DOHH2 (cell line): ENCODE measurements at regions not wholly inside any gene's neighbourhood (a gene's known extent, or its start where the extent isn't known, plus 50 kb on each side); places are given as distances from the start of the nearest gene placed in this dataset.

Source experiments
- H3F3A ChIP-seq: fragments of 200-600 bp; sonication (generic), shearing (Covaris generic); 2 replicates; pipeline ENCODE4 v1.6.0; 2016; ENCODE audit warnings: antibody characterized with exemption, mild to moderate bottlenecking; ENCODE audit not compliant: control insufficient read depth, insufficient read depth
- H3K27ac ChIP-seq: fragments of 200-600 bp; sonication (generic); 2 replicates; pipeline ENCODE4 v1.5.1; 2014; ENCODE audit warnings: low read depth, mild to moderate bottlenecking, low read length, moderate library complexity
- H3K27me3 ChIP-seq: fragments of 200-600 bp; sonication (generic); 2 replicates; pipeline ENCODE4 v1.6.1; 2014; ENCODE audit warnings: mild to moderate bottlenecking, low read length, mixed read lengths; ENCODE audit not compliant: control insufficient read depth
- H3K36me3 ChIP-seq: fragments of 200-600 bp; sonication (generic); 2 replicates; pipeline ENCODE4 v1.6.1; 2014; ENCODE audit warnings: mild to moderate bottlenecking, low read length, moderate library complexity, mixed read lengths; ENCODE audit not compliant: control insufficient read depth
- H3K4me1 ChIP-seq: fragments of 200-600 bp; sonication (generic); 2 replicates; pipeline ENCODE4 v1.6.1; 2014; ENCODE audit warnings: mild to moderate bottlenecking, low read length, mixed read lengths; ENCODE audit not compliant: control insufficient read depth
- H3K4me2 ChIP-seq: fragments of 200-600 bp; sonication (generic); 2 replicates; pipeline ENCODE4 v1.6.0; 2014; ENCODE audit warnings: mild to moderate bottlenecking, low read length, moderate library complexity
- H3K4me3 ChIP-seq: fragments of 200-600 bp; sonication (generic); 2 replicates; pipeline ENCODE4 v1.5.1; 2014; ENCODE audit warnings: mild to moderate bottlenecking, low read length, mixed read lengths
- H3K79me2 ChIP-seq: fragments of 200-600 bp; sonication (generic); 2 replicates; pipeline ENCODE4 v1.6.1; 2014; ENCODE audit warnings: mild to moderate bottlenecking, low read length, mixed read lengths; ENCODE audit not compliant: control insufficient read depth
- H3K9me2 ChIP-seq: fragments of 200-600 bp; sonication (generic); replicated peaks from 2 replicates; pipeline ENCODE4 v1.6.1; 2014; ENCODE audit warnings: mild to moderate bottlenecking, low read length, mixed read lengths; ENCODE audit not compliant: control insufficient read depth
- H3K9me3 ChIP-seq: fragments of 200-600 bp; sonication (generic); 2 replicates; pipeline ENCODE4 v1.6.1; 2014; ENCODE audit warnings: antibody characterized with exemption, low read length, mixed read lengths; ENCODE audit not compliant: control insufficient read depth, insufficient read depth
- H4K20me1 ChIP-seq: fragments of 200-600 bp; sonication (generic); 2 replicates; pipeline ENCODE4 v1.6.0; 2014; ENCODE audit warnings: low read depth, mild to moderate bottlenecking, antibody characterized with exemption, low read length, moderate library complexity; ENCODE audit not compliant: control insufficient read depth, insufficient read depth
- CTCF ChIP-seq: fragments of 200-600 bp; sonication (generic); IDR thresholded peaks from one replicate; pipeline ENCODE4 v1.5.1; 2014; ENCODE audit warnings: antibody characterized with exemption, mild to moderate bottlenecking, low read depth, low read length; ENCODE audit not compliant: poor library complexity, severe bottlenecking
- EZH2phosphoT487 ChIP-seq: fragments of 200-600 bp; sonication (generic); IDR thresholded peaks from 2 replicates; pipeline ENCODE4 v1.6.1; 2017; ENCODE audit warnings: borderline replicate concordance, mild to moderate bottlenecking, antibody characterized with exemption, low read length, moderate library complexity, mixed read lengths

- Histone ChIP-seq H3K4me2 (no peak overlapping the region), H3F3A (no peaks in the 10 kb centered on the region), H3K27me3 (no peaks in the 10 kb centered on the region), H3K36me3 (no peaks in the 10 kb centered on the region), H3K4me1 (no peaks in the 10 kb centered on the region), H3K9me3 (no peaks in the 10 kb centered on the region), H3K27ac (no peak overlapping the region), H3K79me2 (no peaks in the 10 kb centered on the region), H3K4me3 (no peak overlapping the region), H3K9me2 (no peaks in the 10 kb centered on the region), H4K20me1 (no peaks in the 10 kb centered on the region)
- no peak for TF ChIP-seq CTCF
- TF ChIP-seq EZH2phosphoT487, result no peak
Observed at GRCh38 chr2:239746559-239747246, 278.4 kb downstream of the NDUFA10 start.

DNA sequence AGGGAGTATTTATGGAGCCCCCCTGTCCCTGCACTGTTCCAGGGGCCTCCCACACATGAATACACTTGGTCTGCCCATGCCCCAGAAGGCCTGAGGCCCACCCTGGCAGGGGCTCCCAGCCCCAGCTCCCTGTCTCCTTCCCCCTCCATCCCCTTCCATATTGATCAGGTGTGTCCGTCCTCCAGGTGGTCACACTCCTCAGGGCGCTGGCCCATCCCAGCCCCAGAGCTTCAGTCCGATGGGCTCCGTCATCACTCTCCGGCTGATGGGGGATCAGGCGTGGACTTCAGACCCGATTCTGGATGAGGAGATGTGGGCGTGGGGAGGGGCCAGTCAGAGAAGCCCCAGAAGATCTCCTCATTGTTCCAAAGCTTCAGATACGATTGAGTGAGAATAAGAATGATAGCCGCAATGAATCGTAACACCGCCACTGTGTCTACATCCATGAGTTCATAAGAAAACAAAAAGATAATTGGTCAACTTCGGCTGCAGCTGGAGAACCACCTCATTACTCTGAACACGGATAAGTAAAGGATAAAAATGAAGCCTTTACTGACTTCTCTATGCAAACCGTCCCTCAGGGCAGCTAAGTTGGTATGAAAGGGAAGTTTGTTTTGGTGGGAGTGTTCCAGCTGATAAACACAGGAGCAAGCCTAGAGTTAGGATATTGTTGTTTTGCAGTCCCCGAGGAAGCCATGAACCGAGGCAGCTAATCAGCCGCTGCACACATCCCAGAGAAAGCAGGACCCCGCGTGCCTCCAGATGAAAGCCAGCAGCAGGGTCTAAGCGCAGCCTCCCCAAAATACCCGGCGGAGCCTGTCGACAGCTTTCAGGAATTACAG lies 279.5 kb downstream of the NDUFA10 start:
- H3K27ac ChIP-seq, result no peak overlapping the region
- no peaks in the 10 kb centered on the region for H4K20me1 ChIP-seq
- no peaks in the 10 kb centered on the region for H3K36me3 ChIP-seq
- H3K4me1 ChIP-seq, result no peaks in the 10 kb centered on the region
- H3K4me2 ChIP-seq, result no peak overlapping the region
- no peaks in the 10 kb centered on the region for H3K27me3 ChIP-seq
- H3F3A ChIP-seq, result no peaks in the 10 kb centered on the region
- TF ChIP-seq EZH2phosphoT487 (no peak), CTCF (no peak)
- no peaks in the 10 kb centered on the region for H3K9me3 ChIP-seq
- H3K4me3 ChIP-seq, result no peak overlapping the region
- H3K79me2 ChIP-seq, result no peaks in the 10 kb centered on the region
- no peaks in the 10 kb centered on the region for H3K9me2 ChIP-seq

DNA sequence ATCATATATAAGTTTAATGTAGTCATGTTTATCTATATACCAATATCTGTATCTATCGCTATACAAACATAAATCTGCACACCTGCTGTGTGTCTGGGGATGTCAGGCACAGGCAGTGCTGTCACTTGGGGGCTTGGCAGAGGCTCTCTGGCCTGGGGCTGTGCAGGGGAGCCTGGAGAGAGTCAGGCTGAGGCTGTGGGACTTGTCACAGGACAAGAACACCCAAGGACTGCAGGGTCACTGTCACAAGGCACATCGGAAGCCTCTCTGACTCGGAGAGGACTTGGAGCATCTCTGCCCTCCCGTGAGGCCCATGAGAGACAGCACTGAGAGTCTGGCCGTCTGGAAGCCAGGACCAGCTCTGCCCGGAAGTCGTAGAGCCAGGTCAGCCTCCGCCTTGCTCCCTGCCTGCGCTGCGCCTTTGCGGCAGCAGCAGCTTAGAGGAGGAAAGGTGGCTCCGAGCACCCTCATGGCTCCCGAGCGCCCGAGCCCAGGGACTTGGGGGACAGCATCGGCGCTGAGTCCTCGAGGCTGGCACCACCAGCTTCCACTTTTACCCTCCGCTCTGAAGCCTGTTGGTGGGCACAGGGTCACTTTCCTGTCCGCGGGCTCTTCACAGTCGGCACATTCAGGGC lies 280.3 kb downstream of the NDUFA10 start:
- Histone ChIP-seq H3K4me3 (no peak overlapping the region), H4K20me1 (no peaks in the 10 kb centered on the region), H3K9me2 (no peaks in the 10 kb centered on the region), H3F3A (no peaks in the 10 kb centered on the region), H3K79me2 (no peaks in the 10 kb centered on the region), H3K4me1 (no peaks in the 10 kb centered on the region), H3K4me2 (no peak overlapping the region), H3K27ac (no peak overlapping the region), H3K36me3 (no peaks in the 10 kb centered on the region), H3K27me3 (no peaks in the 10 kb centered on the region), H3K9me3 (no peaks in the 10 kb centered on the region)
- TF ChIP-seq EZH2phosphoT487 (no peak), CTCF (no peak)
